Left hindlimb (tissue), 1 donor: ENCODE measurements at regions not wholly inside any gene's neighbourhood (a gene's known extent, or its start where the extent isn't known, plus 50 kb on each side); places are given as distances from the start of the nearest gene placed in this dataset.
"Not testable (repeated sequence)": the region's sequence is repeated elsewhere in the genome, so short reads cannot be mapped to it uniquely, and the experiment has no call there.

Experiments
- DNase-seq: peaks from one replicate; pipeline ENCODE4 v3.0.0-alpha.2; 2018

DNA sequence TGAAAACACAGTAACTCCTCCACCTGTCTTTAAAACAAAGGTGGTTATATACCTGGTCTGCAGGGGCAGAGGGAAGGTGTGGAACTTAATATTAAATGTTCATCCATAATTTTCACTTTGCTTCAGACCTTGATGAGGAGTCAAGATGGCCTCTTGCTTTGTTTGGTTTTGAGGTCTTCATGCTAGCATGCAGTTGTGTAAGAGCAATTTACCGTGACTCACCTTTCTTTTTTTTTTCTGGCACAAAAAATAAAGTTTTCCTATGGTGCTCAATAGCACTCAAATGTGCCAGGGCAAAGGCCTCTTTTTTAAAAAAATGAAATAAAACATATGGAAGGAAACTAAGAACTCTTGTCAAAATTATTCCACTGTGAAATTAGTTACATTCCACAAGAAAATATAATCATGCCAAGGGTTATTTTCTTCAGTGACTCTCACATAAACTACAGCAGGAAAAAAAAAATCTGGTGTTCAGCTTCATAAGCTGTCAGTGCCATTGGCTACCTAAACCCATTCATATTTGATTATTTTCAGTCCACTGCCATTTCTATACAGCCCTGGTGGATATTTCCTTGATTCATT, 128.2 kb downstream of the SLC7A11 start:
- no peak for DNase-seq

DNA sequence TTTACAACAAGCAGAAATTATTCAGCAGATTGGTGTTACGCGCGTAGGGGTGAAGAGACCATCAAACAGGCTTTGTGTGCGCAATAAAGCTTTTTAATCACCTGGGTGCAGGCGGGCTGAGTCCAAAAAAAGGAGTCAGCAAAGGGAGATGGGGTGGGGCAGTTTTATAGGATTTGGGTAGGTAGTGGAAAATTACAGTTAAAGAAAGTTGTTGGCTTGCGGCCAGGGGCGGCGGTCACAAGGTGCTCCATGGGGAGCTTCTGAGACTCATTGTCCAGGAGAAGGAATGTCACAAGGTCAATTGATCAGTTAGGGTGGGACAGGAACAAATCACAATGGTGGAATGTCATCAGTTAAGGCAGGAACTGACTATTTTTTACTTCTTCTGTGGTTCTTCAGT, 129.3 kb downstream of the SLC7A11 start:
- DNase-seq, result not testable (repeated sequence)

DNA sequence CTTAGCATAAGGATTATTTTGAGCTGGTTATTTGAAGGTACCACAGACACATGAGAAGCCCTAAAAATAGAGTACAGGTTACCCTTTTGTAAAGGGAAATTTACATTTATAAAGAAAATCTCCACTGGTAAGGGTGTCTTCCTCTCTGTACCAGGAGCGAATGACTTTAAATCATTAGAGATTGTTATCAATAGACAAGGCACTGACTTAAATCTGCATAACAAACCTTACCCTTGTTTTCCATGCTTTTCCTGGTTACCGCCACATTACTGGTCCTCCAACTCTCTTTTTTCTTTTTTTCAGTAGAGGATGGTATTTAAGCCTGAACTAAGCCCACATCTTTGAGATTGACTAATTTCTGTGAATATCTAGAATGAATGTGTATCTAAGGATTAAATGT, 129.8 kb downstream of the SLC7A11 start:
- no peak for DNase-seq

DNA sequence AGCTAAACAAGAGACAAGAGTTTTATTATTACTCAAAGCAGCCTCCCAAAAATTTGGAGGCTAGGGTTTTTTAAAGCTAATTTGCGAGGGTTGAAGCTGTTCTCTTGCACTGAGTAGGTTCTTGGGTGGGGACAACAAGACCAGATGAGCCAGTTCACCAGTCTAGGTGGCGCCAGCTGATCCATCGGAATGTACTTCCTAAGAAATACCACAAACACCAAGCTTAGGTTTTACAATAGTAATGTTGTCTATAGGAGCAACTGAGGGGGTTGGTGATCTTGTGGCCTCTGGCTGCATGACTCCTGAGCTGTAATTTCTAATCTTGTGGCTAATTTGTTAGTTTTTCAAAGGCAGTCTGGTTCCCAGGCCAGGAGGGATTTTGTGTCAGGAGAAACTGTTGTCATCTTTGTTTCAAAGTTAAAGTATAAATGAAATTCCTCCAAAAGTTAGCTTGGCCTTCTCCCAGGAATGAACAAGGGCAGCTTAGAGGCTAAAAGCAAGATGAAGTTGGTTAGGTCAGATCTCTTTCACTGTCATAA, 130.6 kb downstream of the SLC7A11 start:
- DNase-seq, result no peak

DNA sequence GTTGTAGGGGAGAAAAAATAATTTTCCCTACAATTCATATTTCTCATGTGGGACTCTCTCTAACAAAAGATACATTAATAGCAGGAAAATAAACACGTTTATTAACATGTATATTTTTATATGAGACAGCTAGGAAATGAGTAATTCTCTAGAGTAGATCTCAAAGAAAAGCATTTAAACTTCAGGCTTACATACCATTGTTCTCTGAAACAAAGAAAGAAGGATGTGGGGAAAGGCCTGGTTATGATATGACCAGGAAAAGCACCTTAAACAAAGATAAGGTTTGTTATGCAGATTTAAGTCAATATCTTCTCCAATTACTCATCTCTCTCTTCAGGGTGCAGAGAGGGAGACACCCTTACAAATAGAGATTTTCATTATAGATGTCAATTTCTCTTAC, 131.3 kb downstream of the SLC7A11 start:
- no peak for DNase-seq

DNA sequence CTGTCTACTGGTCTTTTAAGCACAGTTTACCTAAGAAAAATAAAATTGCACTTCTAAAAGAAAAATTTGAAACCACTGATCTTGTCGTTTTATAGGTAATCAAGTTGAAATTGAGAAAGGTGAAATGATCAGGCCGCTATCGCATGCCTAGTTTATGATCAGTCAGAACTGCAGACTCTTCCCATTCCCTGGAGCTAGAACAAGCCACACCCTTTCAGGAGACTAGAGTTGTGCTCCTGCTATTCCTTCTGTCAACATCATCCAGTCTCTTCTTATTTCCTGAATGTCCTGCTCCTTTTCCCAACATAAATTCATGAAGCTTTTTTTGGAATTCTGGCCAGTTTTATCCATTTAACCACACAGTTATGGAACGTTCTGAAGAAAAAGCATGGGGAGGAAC, 135.1 kb downstream of the SLC7A11 start:
- DNase-seq, result no peak

DNA sequence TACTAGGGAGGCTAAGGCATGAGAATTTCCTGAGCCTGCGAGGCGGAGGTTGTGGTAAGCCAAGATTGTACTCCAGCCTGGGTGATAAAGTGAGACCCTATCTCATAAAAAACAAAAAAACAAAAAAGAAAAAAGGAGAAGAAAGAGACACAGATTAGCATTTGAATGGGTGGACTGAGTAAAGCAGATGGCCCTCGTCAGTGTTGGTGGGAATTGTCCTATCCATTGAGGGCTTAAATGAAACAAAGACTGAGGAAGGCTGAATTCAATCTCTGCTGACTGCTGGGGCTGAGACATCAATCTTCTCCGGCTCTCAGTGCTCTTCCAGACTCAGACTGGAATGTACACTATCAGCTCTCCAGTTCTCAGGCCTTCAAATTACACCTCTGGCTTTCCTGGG, 136.8 kb downstream of the SLC7A11 start:
- DNase-seq, result no peak

DNA sequence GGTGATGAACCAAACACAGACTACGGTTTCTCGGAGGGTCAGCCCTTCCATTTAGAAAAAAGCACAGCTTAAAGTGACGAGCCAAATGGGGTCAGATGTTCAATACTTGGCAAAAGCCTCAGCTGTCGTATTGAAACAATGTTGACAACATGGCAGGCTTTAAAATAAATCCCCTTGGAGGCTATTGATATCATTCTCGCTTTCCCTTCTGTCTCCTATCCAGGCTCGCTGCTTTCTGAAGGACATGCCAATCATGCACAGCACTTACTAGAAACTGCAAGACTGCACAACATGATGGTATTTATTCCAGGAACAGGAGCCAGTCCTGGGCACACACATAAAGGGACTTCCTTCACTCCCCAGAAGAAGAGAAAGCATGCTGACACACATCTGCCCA, 137.9 kb downstream of the SLC7A11 start:
- DNase-seq, result peak; percentile 41

DNA sequence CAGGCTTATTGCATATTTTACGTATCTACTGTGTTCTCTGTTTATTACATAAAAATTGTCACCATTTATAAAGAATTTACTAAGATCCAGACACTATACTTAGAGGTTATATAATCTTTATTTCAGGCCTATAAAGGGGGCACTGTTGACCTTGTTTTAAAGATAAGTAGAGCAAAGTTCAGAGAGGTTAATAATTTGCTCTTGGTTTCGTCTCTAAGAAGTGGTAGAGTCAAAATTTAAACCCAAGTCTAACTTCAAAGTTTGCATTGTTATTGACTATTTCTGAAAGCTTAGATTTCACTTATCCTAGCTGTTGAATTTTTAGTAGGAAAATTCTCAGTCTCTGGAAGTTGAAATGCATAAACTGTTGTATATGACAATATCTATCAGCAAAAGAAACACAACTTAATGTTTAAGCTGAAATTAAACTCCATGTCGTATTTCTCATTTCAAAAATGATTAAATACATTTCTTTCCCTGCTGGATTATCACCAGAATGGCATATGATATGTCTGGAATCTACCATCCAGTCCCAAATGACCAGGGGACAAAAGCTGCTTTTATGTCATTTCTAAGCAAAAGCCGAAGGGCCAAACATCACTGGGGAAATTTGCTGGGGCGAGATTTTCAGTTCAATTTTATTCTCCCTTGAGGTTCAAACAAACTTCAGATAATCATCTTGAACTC, 138.4 kb downstream of the SLC7A11 start:
- DNase-seq, result no peak

DNA sequence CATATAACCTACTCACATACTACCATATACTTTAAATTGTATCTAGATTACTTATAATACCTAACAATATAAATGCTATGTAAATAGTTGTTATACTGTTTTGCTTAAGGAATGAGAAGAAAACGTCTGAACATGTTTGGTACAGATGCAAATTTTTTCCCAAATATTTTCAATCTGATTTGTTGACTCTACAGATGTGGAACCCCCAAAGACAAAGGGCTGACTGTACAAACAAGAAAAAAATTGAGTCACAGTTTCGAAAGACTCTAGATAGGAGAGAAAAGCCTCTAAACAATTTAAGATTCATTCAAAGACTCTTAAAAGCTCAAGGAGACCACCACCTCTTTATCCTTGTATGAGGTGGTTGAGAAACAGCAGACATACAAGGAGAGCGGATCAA, 142.8 kb downstream of the SLC7A11 start:
- DNase-seq, result no peak

DNA sequence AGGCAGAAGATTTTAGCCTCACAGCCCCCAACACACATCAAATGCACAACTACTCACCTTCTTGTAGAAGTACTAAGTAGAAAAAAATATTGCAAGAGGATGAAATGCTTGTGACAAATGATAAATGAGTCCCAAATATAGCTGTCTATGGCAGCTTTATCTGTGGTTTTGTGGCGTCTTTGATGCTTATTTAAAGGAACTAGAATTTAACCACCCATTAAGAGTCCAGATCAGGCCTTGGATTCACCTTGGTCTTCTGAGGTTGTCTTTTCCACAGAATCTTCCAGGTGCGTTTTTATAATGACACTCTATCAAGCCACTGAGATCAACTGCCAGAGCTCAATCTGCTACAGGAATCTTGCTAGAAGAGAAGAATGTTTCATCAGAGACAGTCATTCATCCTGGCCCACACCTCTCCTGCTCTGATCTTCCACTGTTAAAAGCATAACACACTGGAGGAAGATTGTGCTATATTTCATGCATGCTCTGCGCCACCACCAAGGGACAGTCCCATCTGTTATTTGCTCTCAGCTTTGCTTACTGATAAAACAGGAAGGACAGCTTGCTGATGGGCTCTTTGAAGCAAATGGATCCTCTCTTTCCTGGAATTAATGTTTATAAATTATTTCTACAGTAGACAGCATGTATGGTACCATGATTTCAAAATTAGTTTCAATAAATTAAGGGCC, 144.1 kb downstream of the SLC7A11 start:
- DNase-seq, result no peak

DNA sequence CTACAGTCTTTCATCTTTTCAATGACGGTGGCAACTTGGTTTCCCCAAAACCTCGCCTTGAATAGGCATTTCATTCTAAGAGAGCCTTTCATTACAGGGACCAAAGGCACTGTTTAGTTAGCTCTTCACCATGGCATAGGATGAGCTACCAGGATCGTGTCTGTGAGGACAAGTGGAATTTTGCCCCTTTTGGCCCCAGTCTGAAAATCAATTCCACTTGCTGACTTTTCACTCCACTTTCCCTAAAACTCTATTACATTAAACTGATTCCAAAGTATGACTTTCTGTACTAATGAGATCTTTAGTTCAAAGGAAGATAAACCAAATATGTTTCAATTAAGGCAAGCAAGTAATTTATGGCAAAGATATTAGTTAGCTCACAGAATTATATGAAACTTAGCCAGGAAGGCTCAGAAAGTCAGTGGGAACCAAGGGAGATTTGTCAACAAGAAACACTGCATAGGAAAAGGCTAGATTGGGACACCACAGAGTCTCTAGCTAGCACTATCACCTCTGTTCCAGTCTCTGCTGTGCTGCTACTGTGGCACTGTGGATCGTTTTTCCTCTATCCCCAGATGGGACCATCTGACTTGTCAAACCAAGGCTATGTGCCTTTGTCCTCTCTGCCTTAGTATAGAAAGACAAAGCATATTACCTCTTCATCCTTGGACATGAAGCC, 145.6 kb downstream of the SLC7A11 start:
- DNase-seq, result no peak

DNA sequence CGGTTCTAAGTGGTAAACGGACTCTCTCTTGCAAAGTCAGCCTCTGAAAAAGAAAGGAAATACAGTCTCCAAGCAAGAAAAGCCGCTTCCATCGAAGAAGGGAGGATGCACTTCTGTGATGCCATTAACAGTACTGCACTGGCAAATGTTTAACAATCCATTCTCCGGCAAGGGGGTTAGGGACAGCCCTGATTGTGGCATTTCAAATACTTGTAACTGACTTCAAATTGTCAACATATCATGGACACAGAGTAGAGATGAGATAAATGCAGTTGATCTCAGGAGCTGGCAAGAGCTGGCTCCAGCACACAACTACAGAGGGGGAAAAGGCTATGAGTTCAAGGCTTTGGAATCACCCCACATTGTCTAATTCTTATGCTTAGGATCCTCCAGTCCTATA, 146.8 kb downstream of the SLC7A11 start:
- DNase-seq, result no peak

DNA sequence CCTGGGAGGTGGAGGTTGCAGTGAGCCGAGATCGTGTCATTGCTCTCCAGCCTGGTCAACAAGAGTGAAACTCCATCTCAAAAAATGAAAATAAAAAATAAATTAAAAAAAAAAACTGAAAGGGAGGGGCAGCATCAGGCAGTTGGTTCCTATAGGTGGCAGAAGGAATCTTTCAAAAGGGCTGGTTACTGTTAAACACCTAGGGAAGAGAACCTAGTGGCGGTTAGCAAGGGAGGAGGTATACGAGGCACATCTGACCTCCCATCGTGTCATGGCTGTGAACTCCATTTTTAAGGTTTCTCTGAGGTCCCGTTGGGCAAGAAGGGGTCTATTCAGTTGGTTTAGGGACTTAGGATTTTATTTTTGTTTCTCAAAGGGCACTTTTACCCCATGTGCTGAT, 150.1 kb downstream of the SLC7A11 start:
- no peak for DNase-seq

DNA sequence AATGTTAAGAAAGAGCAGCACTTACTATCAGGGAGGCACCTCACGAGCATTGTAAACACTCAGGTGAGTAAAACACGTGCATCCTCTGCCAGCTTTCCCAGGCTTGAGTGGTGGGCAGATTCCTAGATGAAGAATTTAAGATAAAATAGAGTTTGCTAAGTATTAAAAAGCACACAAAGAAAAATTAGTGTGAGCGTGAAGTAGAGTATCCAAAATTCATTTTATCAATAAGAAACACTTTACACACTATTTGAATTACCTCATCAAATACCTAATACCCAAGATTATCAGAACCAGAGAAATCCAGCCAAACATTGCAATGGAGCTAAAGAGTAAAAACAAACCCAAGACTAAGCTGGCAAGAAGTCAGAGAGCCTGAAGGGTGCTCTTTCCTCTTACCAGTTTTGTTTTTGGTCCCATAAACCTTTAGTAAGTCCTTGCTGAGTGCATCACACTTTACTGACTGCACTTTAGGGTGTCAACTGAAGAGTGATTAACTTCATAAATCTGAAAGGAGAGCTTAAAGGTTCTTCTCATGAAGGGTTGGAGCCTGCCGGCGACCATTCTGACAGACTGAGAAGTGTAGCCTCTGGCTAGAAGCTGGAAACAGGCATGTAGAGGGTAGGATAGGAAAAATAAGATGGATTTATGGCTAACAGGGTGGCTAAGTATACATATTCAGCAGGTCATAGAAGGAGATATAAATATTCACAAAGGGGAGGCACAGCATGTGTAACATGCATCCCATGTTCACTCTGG, 151.1 kb downstream of the SLC7A11 start:
- DNase-seq, result no peak

DNA sequence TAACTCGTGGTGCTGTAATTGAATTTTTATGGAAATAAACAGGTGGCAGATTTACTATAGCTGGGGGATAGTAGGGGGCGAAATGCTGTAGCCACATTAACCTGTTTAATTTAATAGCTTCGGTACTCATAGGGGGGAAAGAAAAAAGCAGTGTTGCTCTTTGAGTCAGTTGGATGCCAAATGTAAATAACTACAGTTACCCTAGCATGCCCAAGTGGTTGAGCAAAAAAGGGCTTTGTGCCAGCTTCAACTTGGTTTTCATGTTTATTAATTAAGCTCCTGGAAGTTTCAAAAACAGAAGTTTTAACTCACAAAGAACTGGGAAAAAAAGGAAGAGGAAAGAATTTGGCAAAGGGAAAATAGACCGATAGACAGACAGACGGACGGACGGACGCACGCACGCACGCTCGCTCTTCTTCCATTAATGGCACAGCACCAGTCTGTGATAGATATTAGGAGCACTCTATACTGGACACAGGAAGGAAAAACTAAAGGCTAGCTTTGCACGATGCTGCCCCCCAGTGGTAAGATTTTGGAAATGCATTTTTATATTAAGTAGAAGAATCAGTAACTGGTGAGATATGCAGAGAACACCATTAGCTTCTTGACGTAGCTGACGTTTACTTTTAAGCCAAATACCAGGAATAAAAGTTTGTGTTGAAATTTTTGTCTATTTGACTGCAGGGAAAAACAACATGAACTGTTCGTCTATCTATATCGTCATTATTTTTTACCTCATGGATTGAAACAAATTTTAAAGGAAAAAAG, 151.8 kb downstream of the SLC7A11 start:
- peak; percentile 62 for DNase-seq

DNA sequence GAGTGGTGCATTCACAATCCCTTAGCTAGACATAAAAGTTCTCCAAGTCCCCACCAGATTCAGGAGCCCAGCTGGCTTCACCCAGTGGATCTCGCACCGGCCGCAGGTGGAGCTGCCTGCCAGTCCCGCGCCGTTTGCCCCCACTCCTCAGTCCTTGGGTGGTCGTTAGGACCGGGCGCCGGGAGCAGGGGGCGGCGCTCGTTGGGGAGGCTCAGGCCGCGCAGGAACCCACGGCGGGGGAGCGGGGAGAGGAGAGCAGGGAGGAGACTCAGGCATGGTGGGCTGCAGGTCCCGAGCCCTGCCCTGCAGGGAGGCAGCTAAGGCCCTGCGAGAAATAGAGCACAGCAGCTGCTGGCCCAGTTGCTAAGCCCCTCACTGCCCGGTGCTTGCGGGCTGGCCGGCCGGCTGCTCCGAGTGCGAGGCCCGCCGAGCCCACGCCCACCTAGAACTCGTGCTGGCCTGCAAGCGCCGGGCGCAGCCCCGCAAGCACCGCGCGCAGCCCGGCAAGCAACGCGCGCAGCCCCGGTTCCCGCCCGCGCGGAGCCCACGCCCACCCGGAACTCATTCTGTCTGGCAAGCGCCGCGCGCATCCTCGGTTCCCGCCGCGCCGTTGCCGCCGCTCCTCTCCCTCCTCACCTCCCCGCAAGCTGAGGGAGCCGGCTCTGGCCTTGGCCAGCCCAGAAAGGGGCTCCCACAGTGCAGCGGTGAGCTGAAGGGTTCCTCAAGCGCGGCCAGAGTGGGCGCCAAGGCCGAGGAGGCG, 153.5 kb downstream of the SLC7A11 start:
- no peak for DNase-seq

DNA sequence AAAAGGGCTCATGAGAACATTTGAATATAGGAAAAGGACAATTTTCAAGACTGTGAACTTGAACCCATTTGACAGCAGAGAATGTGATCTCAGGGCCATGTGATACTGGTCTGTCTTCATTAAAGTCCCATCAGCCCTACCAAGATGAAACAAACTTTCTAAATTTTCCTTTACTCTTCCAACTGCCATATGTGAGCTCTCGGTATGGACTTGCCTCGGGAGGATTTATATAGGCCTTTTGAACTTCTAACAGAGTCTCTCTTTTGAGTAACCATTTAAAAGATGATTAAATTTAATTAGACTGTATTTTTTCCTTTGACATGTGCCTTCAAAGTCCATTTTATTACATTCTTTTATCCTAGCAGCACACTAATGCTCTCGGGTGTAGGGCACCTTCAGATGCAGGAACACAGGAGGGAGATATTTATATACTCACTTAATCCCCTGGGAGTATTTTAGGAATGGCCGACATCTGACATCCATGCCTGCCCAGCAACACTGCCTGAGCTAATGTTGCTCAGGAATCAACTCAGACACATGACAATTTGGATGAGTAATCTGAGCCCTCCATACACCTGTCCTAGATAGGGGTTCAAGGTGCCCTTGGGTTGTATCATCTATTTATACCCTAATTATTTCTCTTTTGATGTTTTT, 155.0 kb downstream of the SLC7A11 start:
- DNase-seq, result no peak

DNA sequence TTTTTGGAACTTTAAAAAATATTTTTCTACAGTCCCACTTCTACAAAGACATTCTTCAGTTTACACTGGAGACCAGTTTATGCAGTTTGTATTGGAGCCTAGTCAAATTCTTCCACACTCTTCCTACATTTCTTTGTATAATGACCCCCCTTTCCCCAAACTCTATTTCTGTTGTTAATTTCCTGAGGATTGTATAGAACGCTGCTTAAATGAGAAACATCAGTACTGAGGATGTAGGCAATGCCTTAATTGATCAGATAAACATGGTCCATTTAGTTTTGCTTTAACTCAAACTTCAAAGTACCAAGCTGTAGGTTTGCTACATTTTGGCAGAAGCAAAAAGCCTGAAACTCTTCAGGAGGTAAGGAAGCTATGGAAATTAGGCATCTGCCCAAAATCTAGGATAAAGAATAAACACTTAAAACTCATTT, 155.5 kb downstream of the SLC7A11 start:
- DNase-seq, result no peak

DNA sequence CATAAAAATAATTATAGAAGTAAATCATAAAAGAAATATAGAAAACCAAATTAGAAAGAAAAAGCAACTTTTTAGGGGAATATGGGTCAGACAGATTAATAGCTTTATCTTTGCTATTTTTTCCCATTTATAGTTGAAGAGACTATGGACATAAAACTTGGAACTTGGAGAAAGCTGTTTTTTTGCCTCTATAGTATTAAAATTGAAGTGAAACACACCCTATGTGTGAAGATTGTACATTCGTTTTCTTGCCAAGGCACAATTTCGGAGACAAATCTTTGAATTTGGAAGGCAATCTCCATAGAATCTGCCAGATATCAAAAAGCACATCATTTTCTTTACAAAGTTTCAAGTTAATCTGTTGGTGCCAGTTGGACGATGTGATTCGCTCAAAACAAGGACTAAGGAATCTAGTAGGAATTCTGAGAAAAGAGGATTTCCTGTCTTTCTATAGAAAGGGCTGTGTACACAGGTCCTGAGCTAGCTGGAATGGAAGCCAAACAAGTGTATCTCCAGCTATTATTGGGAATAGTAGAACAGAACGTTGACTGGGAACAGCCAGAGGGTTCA, 156.3 kb downstream of the SLC7A11 start:
- no peak for DNase-seq
